Right ventricle myocardium superior (tissue), 1 donor: ENCODE measurements at regions not wholly inside any gene's neighbourhood (a gene's known extent, or its start where the extent isn't known, plus 50 kb on each side); places are given as distances from the start of the nearest gene placed in this dataset.

Source experiments
- ATAC-seq: fragments of 200-7000 bp; cut with Tn5 transposase; one replicate; pipeline ENCODE4 v1.9.1; 2020; ENCODE audit warnings: mild to moderate bottlenecking; ENCODE audit not compliant: poor library complexity
- DNase-seq: peaks from one replicate; pipeline ENCODE4 v3.0.0-alpha.2; 2020
- intact Hi-C: fragments of 100-400 bp; cut with DNase I; formaldehyde crosslinking; loops from one replicate; pipeline ENCODE4 v1.11.2; 2022
- donor health status: DM: no; HTN: yes; CAD: no; lungs with severe emphysema.

- intact Hi-C loops: no loop called here
- no peak for ATAC-seq
- no peak for DNase-seq
Observed at GRCh38 chr2:216292475-216292874, 79.8 kb downstream of the MARCHF4 start.

DNA sequence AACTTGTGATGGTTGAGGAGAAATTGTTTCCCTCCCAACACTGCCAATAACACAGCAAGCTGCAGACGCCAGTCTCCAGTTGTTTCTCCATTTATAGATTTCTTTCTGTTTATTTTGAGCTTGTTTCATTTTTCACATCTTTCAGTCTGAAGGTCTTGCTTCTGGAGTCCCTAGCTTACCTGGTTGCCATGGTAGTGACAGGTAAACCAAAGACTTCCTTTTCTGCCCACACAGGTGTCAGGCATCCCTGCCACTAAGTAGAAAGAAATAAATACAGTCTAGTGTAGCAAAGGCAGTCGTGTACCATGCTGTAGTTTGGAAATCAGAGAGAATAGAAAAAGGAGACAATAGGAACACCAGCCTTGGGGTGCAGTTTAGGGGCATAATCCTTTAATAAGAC, 82.8 kb downstream of the MARCHF4 start:
- no peak for DNase-seq
- intact Hi-C loops: no loop called here
- no peak for ATAC-seq

DNA sequence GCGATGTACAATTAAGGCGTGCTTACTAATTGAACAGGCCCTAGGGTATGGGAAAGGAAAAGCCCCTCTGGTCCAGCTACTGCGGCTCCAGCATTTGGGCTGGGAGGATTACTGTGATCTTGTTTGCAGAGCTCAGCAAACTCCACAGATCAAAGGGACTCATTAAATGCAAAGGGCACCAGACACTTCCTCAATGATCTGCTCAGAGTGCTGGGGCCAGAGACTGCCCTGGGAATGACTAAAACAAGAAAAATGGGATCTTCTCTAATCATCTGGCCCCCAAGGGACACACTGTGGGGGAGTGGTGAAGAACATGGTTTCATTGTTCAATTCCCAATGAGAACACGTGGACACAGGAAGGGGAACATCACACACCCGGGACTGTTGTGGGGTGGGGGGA, 85.0 kb downstream of the MARCHF4 start:
- intact Hi-C loops: no loop called here
- DNase-seq (no peak), ATAC-seq (no peak)

GRCh38 chr2:216286616-216287231, 85.6 kb downstream of the MARCHF4 start:
- ATAC-seq (no peak), DNase-seq (no peak)
- intact Hi-C loops: no loop called here

- no peak for DNase-seq
- intact Hi-C loops: no loop called here
- ATAC-seq: no peak
Observed at GRCh38 chr2:216285701-216286100, 86.6 kb downstream of the MARCHF4 start.

DNA sequence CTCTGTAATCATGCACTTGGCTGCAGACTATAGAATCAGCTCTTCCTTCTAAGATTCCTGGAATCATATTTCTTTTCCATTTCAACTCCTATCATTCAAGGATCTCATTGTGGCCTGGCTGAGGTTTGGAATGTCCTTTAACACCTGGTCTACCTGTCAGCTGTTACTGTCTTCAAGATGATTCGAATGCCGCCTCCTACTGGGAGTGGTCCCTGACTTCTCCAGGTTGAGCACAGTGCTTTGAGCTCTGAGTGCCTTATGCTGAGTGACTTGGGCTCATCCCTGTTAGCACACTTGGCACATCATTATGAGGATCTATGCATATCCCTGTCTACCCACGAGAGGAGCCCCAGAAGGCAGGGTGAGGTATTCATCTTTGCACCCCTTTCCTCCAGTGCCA, 87.6 kb downstream of the MARCHF4 start:
- intact Hi-C loops: no loop called here
- DNase-seq (no peak), ATAC-seq (no peak)

DNA sequence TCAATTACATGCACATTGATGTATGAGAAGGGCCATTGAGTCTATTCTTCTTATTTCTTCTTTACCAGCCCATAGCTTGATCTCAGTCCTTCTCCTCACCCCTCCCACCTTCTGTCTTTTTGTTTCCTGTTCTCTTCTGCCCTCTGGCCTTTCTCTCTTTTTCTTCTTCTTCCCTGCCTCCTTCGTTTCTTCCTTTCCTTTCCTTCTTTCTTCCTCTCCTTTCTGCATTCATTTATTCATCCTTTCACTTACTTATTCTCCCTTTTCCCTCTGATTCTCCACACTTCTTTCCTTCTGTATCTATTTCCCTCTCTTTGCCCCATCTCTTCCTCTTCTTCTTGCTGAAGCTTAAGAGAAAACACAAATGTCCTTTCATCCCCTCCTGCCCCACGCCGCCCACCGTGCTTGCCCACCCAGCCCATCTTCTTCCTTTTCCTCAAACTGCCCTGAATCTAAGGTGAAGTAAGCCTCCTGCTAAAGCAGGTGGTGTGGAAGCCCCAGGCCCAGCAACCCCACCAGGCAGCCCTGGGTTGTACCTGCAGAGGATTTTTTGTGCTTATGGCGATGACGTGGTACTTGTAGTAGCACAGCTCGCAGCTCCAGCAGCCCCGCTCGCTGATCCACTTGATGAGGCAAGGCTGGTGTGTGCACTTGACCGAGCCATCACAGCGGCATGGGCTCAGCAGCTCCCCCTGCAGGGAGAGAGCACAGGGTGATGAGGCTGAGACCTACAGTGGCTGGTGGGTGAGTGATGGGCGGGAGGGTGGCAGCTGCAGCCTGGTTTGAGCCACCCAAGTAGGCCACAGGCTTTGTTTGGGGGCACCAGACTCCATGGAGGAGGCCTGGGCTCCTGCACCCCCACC, 89.0 kb downstream of the MARCHF4 start:
- ATAC-seq (no peak), DNase-seq (no peak)
- intact Hi-C loops: no loop called here

- no peak for ATAC-seq
- DNase-seq: no peak
- intact Hi-C loops: no loop called here
Observed at GRCh38 chr2:216281876-216282275, 90.4 kb downstream of the MARCHF4 start.

DNA sequence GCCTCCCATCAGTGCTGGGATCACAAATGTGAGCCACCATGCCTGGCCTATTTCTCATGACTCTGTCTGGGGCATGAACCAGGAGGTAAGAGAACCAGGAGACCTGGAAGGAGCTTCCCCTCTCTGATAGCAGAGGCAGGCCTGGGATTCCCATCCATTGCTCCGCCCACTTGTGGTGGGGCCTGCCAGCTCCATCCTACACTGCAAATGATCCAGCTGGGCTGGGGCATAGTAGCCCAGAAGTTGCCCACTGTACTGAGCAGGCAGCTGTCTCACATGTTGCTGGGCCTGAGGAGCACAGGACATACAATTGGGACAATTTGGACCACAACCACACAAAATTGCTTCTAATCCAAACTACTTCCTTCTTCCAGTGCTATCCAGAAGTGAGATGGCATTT, 91.0 kb downstream of the MARCHF4 start:
- intact Hi-C loops: no loop called here
- no peak for ATAC-seq
- no peak for DNase-seq

GRCh38 chr2:216279459-216279858, 92.8 kb downstream of the MARCHF4 start:
- DNase-seq (no peak), ATAC-seq (peak; percentile 51)
- intact Hi-C loops: no loop called here

- DNase-seq (no peak), ATAC-seq (no peak)
- intact Hi-C loops: no loop called here
Observed at GRCh38 chr2:216279031-216279430, 93.3 kb downstream of the MARCHF4 start.

DNA sequence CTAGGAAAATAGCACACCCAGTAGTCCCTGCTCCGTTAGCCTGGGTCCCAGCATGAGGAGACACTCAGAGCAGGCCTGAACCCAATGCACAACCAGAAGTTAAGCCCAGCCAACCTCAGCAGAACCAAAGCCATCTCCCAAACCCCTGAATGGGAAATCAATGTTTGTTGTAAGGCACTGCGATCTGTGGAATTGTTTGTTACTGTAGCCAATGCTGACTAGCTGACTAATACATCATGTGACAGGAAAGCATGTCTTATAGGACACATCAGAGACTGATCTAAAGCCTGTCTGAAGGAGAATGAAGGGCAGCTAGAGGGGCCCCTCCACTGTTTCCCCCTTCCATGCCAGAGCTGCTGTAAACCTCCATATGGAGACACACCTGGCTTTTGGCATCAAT, 96.4 kb downstream of the MARCHF4 start:
- intact Hi-C loops: no loop called here

DNA sequence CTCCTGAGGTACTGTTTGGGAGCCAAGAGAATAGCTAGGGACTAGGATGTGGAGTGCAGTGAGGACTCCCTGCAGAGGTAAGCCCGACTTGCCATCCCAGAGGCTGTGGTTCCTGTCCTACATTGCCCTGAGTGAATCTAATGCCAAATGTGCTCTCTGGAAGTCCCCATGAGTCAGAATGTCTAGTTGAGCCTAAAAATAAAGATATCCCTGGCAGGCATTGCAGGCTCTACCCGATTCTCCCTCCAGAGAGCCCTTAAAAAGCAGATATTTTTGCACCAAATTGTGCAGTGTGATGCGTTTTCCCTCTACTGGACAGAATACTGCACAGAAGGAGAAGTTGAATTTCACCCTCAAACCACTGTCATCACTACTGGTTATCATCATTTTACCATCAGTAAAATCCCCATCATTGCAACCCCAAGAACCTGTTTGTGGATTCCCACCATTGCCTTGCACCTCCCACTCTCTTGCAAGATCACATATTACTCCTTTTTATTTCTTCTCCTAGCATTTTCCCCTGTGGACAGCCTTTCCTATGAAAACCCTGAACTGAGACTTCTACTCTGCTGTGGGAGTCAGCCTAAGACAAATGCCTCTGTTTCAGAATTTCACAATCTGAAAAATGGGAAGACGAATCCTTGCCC, 98.0 kb downstream of the MARCHF4 start:
- no peak for DNase-seq
- intact Hi-C loops: no loop called here
- no peak for ATAC-seq

More for the DNA sequence above, 96.4 kb downstream of the MARCHF4 start:
- no peak for ATAC-seq
- DNase-seq: no peak

GRCh38 chr2:216261042-216261537, 111.2 kb downstream of the MARCHF4 start:
- DNase-seq (no peak), ATAC-seq (no peak)
- intact Hi-C loops: no loop called here

DNA sequence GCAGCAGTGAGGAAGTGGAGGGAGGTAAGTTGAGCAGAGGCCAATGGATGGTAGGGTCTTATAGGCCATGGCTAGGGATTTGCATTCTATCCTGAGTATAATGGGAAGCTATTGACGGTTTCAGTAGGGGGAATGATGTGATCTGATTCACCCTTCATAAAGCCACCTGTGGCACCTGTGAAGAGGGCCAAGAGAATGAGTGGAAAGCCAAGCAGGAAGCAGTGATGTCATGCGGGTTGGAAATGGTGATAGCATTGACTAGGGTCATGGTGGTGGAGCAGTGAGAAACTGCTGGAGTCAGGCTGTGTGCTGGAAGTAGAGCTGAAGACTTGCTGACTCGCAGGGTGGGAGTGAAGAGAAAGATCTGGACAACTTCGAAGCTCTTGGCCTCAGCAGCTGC, 111.7 kb downstream of the MARCHF4 start:
- intact Hi-C loops: no loop called here
- DNase-seq (no peak), ATAC-seq (no peak)

DNA sequence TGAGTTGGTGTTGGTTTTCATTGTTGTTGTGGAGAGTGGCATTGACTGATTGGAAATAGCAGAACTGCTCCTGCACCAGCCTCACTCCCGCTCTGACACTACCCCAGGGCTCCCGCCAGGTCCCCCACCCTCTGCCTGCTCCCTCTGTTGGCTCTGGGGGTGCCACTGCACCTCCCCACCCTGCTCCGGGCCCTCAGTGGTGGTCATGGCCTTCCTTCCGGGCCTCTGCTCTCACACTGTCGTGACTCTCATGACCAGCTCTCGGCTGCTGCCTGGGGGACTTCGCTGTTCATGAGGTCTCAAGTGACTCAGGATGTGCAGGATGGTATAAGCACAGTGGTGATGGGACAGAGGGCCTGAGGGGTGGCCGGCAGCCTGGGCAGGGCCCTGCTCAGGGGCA, 113.2 kb downstream of the MARCHF4 start:
- intact Hi-C loops: no loop called here
- ATAC-seq: no peak

DNA sequence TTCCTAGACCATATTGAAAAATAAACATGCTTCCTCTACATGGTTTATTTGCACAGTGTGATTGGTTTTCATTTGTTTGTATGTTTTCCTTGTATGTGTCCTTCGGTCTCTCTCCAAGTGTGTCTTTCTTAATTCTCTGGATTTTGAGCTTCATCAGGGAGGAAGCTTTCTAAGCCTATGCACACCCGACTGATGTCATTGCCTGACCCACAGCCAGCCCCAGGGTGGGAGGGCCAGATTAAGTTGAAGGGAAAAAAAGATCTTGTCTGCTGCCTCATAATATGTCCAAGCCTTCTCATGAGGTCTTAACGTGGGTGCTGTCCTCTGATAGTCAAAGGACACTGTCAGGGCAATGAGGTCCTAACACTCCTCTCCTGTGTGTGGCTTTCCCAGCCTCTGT, 115.2 kb downstream of the MARCHF4 start:
- intact Hi-C loops: no loop called here
- DNase-seq (no peak), ATAC-seq (no peak)

More for the DNA sequence above, 113.2 kb downstream of the MARCHF4 start:
- DNase-seq: no peak
